ENCODE measurements at regions not wholly inside any gene's neighbourhood (a gene's known extent, or its start where the extent isn't known, plus 50 kb on each side); places are given as distances from the start of the nearest gene placed in this dataset.

DNA sequence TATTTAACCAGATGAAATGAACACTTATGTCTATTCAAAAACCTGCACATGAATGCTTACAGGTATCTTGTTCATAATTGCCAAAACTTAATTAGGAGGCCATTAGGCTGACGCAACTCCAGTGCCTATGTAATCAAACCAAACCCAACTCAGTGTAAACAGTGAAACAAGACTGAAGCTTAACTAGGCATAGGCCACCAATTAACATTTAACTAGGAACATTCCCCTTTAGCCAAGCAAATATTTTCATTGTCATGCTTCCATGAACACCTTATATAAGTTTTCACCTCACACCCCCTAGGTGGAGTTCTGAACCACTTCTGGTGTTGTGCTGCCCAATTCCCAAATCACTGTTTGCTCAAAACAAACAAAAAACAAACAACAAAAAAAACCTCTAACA is 686.0 kb downstream of the STPG2 start:
- TF ChIP-seq, protein P1, sequence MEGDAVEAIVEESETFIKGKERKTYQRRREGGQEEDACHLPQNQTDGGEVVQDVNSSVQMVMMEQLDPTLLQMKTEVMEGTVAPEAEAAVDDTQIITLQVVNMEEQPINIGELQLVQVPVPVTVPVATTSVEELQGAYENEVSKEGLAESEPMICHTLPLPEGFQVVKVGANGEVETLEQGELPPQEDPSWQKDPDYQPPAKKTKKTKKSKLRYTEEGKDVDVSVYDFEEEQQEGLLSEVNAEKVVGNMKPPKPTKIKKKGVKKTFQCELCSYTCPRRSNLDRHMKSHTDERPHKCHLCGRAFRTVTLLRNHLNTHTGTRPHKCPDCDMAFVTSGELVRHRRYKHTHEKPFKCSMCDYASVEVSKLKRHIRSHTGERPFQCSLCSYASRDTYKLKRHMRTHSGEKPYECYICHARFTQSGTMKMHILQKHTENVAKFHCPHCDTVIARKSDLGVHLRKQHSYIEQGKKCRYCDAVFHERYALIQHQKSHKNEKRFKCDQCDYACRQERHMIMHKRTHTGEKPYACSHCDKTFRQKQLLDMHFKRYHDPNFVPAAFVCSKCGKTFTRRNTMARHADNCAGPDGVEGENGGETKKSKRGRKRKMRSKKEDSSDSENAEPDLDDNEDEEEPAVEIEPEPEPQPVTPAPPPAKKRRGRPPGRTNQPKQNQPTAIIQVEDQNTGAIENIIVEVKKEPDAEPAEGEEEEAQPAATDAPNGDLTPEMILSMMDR (IDR thresholded peaks at IDR 0.05), result no peak
- TF ChIP-seq, protein P2, sequence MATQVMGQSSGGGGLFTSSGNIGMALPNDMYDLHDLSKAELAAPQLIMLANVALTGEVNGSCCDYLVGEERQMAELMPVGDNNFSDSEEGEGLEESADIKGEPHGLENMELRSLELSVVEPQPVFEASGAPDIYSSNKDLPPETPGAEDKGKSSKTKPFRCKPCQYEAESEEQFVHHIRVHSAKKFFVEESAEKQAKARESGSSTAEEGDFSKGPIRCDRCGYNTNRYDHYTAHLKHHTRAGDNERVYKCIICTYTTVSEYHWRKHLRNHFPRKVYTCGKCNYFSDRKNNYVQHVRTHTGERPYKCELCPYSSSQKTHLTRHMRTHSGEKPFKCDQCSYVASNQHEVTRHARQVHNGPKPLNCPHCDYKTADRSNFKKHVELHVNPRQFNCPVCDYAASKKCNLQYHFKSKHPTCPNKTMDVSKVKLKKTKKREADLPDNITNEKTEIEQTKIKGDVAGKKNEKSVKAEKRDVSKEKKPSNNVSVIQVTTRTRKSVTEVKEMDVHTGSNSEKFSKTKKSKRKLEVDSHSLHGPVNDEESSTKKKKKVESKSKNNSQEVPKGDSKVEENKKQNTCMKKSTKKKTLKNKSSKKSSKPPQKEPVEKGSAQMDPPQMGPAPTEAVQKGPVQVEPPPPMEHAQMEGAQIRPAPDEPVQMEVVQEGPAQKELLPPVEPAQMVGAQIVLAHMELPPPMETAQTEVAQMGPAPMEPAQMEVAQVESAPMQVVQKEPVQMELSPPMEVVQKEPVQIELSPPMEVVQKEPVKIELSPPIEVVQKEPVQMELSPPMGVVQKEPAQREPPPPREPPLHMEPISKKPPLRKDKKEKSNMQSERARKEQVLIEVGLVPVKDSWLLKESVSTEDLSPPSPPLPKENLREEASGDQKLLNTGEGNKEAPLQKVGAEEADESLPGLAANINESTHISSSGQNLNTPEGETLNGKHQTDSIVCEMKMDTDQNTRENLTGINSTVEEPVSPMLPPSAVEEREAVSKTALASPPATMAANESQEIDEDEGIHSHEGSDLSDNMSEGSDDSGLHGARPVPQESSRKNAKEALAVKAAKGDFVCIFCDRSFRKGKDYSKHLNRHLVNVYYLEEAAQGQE (IDR thresholded peaks at IDR 0.05; ENCODE audit: insufficient read depth in 1 of 2, low read depth in 2 of 2, low read length in 1 of 2), result no peak
- TF ChIP-seq POLR2AphosphoS5 (IDR thresholded peaks at IDR 0.05; ENCODE audit: low read depth, low read length), result no peak

Measured in Panc1 (cell line).